Neural progenitor cell (in vitro differentiated cells): ENCODE measurements at regions not wholly inside any gene's neighbourhood (a gene's known extent, or its start where the extent isn't known, plus 50 kb on each side); places are given as distances from the start of the nearest gene placed in this dataset.

Source experiments
- DNase-seq: peaks from one replicate; pipeline ENCODE4 v3.0.0-alpha.2; 2016; ENCODE audit warnings: low spot score
- H2AFZ ChIP-seq: fragments of 200-600 bp; sonication (generic); replicated peaks from 2 replicates; pipeline ENCODE4 v1.6.1; 2016; ENCODE audit warnings: antibody characterized with exemption
- H3F3A ChIP-seq: fragments of 200-600 bp; sonication (generic); 2 replicates; pipeline ENCODE4 v1.6.1; 2016; ENCODE audit warnings: antibody characterized with exemption, low read depth
- H3K27ac ChIP-seq: fragments of 200-600 bp; sonication (generic); 2 replicates; pipeline ENCODE4 v1.5.1; 2016; ENCODE audit warnings: mild to moderate bottlenecking
- H3K27me3 ChIP-seq: fragments of 200-600 bp; sonication (generic); 2 replicates; pipeline ENCODE4 v1.6.1; 2016; ENCODE audit warnings: mild to moderate bottlenecking, moderate library complexity
- H3K36me3 ChIP-seq: fragments of 200-600 bp; sonication (generic); 2 replicates; pipeline ENCODE4 v1.5.1; 2016
- H3K4me1 ChIP-seq: fragments of 200-600 bp; sonication (generic); 2 replicates; pipeline ENCODE4 v1.6.1; 2016; ENCODE audit warnings: mixed run types
- H3K4me2 ChIP-seq: fragments of 200-600 bp; sonication (generic); 2 replicates; pipeline ENCODE4 v1.6.1; 2016
- H3K4me3 ChIP-seq: fragments of 200-600 bp; sonication (generic); 2 replicates; pipeline ENCODE4 v1.5.1; 2016
- H3K79me2 ChIP-seq: fragments of 200-600 bp; sonication (generic); 2 replicates; pipeline ENCODE4 v1.6.1; 2016; ENCODE audit warnings: low read depth
- H3K9ac ChIP-seq: fragments of 200-600 bp; sonication (generic); 2 replicates; pipeline ENCODE4 v1.6.1; 2016
- H3K9me3 ChIP-seq: fragments of 200-600 bp; sonication (generic); 2 replicates; pipeline ENCODE4 v1.5.1; 2016; ENCODE audit warnings: low read depth
- H4K20me1 ChIP-seq: fragments of 200-600 bp; sonication (generic); 2 replicates; pipeline ENCODE4 v1.6.1; 2016; ENCODE audit warnings: low read depth
- H3K27ac Mint-ChIP-seq: 3 replicates; pipeline ENCODE4 v1.8.0; 2021; ENCODE audit warnings: mixed read lengths
- H3K27me3 Mint-ChIP-seq: 2 replicates; pipeline ENCODE4 v1.8.0; 2022; ENCODE audit warnings: low read depth, mild to moderate bottlenecking, inconsistent platforms, moderate library complexity, mixed read lengths; ENCODE audit not compliant: insufficient read depth
- H3K36me3 Mint-ChIP-seq: 3 replicates; pipeline ENCODE4 v1.8.0; 2021; ENCODE audit warnings: mixed read lengths
- H3K4me1 Mint-ChIP-seq: 3 replicates; pipeline ENCODE4 v1.8.0; 2021; ENCODE audit warnings: mixed read lengths
- H3K4me3 Mint-ChIP-seq: 3 replicates; pipeline ENCODE4 v1.8.0; 2021; ENCODE audit warnings: mild to moderate bottlenecking, moderate library complexity, mixed read lengths
- H3K9me3 Mint-ChIP-seq: 3 replicates; pipeline ENCODE4 v1.8.0; 2020; ENCODE audit warnings: mixed read lengths
- CTCF ChIP-seq: fragments of 200-600 bp; sonication (generic); IDR thresholded peaks from 2 replicates; pipeline ENCODE4 v1.5.1; 2017; ENCODE audit warnings: antibody characterized with exemption, mild to moderate bottlenecking
- EZH2 ChIP-seq: fragments of 200-600 bp; sonication (generic); IDR thresholded peaks from 2 replicates; pipeline ENCODE4 v1.6.1; 2017; ENCODE audit warnings: antibody characterized with exemption, mild to moderate bottlenecking, moderate library complexity
- EZH2phosphoT487 ChIP-seq: fragments of 200-600 bp; sonication (generic); IDR thresholded peaks from 2 replicates; pipeline ENCODE4 v1.6.1; 2017; ENCODE audit warnings: antibody characterized with exemption

- H3K9me3 ChIP-seq: no peaks in the 10 kb centered on the region
- peaks cover 2% of the 10 kb centered on the region for H3K9me3 Mint-ChIP-seq
- no peak overlapping the region for H3K27ac Mint-ChIP-seq
Observed at GRCh38 chr12:65758401-65758800, 65.9 kb upstream of the HMGA2 start.

GRCh38 chr12:65759735-65760134 is 64.5 kb upstream of the HMGA2 start:
- no peak for DNase-seq

More at GRCh38 chr12:65758401-65758800, 65.9 kb upstream of the HMGA2 start:
- Histone ChIP-seq H3K27me3 (no peaks in the 10 kb centered on the region), H3F3A (no peaks in the 10 kb centered on the region), H3K4me2 (no peak overlapping the region), H4K20me1 (no peaks in the 10 kb centered on the region), H3K36me3 (no peaks in the 10 kb centered on the region), H3K79me2 (no peaks in the 10 kb centered on the region), H3K4me3 (no peak overlapping the region), H3K4me1 (no peaks in the 10 kb centered on the region), H3K9ac (no peak overlapping the region), H3K27ac (no peak overlapping the region), H2AFZ (no peak overlapping the region)
- no peak for TF ChIP-seq EZH2phosphoT487
- no peak for TF ChIP-seq EZH2
- TF ChIP-seq CTCF: no peak
- peaks cover 4% of the 10 kb centered on the region for H3K4me1 Mint-ChIP-seq
- peaks cover 3% of the 10 kb centered on the region for H3K27me3 Mint-ChIP-seq
- H3K4me3 Mint-ChIP-seq: no peak overlapping the region
- DNase-seq: no peak
- no peaks in the 10 kb centered on the region for H3K36me3 Mint-ChIP-seq

GRCh38 chr12:65761301-65761700 is 63.0 kb upstream of the HMGA2 start:
- Histone ChIP-seq H2AFZ (no peak overlapping the region), H3K4me3 (no peak overlapping the region), H3K9me3 (no peaks in the 10 kb centered on the region), H3K27ac (no peak overlapping the region), H3K79me2 (no peaks in the 10 kb centered on the region), H3F3A (no peaks in the 10 kb centered on the region), H3K4me1 (no peaks in the 10 kb centered on the region), H3K36me3 (no peaks in the 10 kb centered on the region), H3K9ac (no peak overlapping the region), H3K4me2 (no peak overlapping the region), H4K20me1 (no peaks in the 10 kb centered on the region), H3K27me3 (no peaks in the 10 kb centered on the region)
- no peak for DNase-seq
- no peak overlapping the region for H3K27ac Mint-ChIP-seq
- no peaks in the 10 kb centered on the region for H3K36me3 Mint-ChIP-seq
- peaks cover 7% of the 10 kb centered on the region for H3K4me1 Mint-ChIP-seq
- H3K4me3 Mint-ChIP-seq: no peak overlapping the region
- peaks cover 2% of the 10 kb centered on the region for H3K9me3 Mint-ChIP-seq
- H3K27me3 Mint-ChIP-seq: peaks cover 3% of the 10 kb centered on the region
- no peak for TF ChIP-seq CTCF
- no peak for TF ChIP-seq EZH2phosphoT487
- TF ChIP-seq EZH2: no peak

More at GRCh38 chr12:65759735-65760134, 64.5 kb upstream of the HMGA2 start:
- TF ChIP-seq EZH2phosphoT487 (no peak), CTCF (no peak), EZH2 (no peak)
- H3K4me1 Mint-ChIP-seq: peaks cover 7% of the 10 kb centered on the region
- H3K27me3 ChIP-seq: no peaks in the 10 kb centered on the region
- no peaks in the 10 kb centered on the region for H3K9me3 ChIP-seq
- no peaks in the 10 kb centered on the region for H4K20me1 ChIP-seq
- no peak overlapping the region for H3K27ac Mint-ChIP-seq
- H3K4me3 ChIP-seq: no peak overlapping the region
- no peak overlapping the region for H3K4me2 ChIP-seq
- H2AFZ ChIP-seq: no peak overlapping the region
- H3K27ac ChIP-seq: no peak overlapping the region
- no peaks in the 10 kb centered on the region for H3K36me3 Mint-ChIP-seq
- H3K27me3 Mint-ChIP-seq: peaks cover 3% of the 10 kb centered on the region
- no peak overlapping the region for H3K4me3 Mint-ChIP-seq
- no peaks in the 10 kb centered on the region for H3K4me1 ChIP-seq
- no peaks in the 10 kb centered on the region for H3F3A ChIP-seq
- peaks cover 2% of the 10 kb centered on the region for H3K9me3 Mint-ChIP-seq
- H3K9ac ChIP-seq: no peak overlapping the region
- H3K79me2 ChIP-seq: no peaks in the 10 kb centered on the region
- no peaks in the 10 kb centered on the region for H3K36me3 ChIP-seq
